Activated CD4-positive, alpha-beta T cell treated with anti-CD3 and anti-CD28 coated beads, Interleukin-2, amount 50 U/mL, for 24 hours (primary cell): ENCODE measurements at regions not wholly inside any gene's neighbourhood (a gene's known extent, or its start where the extent isn't known, plus 50 kb on each side); places are given as distances from the start of the nearest gene placed in this dataset.
"Not testable (repeated sequence)": the region's sequence is repeated elsewhere in the genome, so short reads cannot be mapped to it uniquely, and the experiment has no call there.

Experiments
- DNase-seq, 2 donors: peaks; one replicate each; pipeline ENCODE4 v3.0.0-alpha.2; 2020; ENCODE audit warnings: low read depth in 1 of 2, low spot score in 1 of 2

GRCh38 chr14:53228966-53229365 lies 75.8 kb upstream of the DDHD1 start:
- no peak for DNase-seq

- DNase-seq: no peak
These were observed 74.1 kb upstream of the DDHD1 start for GRCh38 chr14:53227154-53227718.

- no peak for DNase-seq
These were observed 73.4 kb upstream of the DDHD1 start for GRCh38 chr14:53226553-53226952.

GRCh38 chr14:53220914-53221313 lies 67.8 kb upstream of the DDHD1 start:
- DNase-seq: no peak

GRCh38 chr14:53218161-53218560 lies 65.0 kb upstream of the DDHD1 start:
- DNase-seq: no peak

- DNase-seq: peak; percentile 39 to 47
These were observed 64.3 kb upstream of the DDHD1 start for GRCh38 chr14:53217316-53217994.

- DNase-seq: not testable (repeated sequence)
These were observed 63.8 kb upstream of the DDHD1 start for GRCh38 chr14:53216955-53217315.

- DNase-seq: not testable (repeated sequence)
These were observed 63.4 kb upstream of the DDHD1 start for GRCh38 chr14:53216478-53216877.

GRCh38 chr14:53215101-53215500 lies 62.0 kb upstream of the DDHD1 start:
- no peak for DNase-seq

GRCh38 chr14:53214384-53214783 lies 61.3 kb upstream of the DDHD1 start:
- no peak for DNase-seq

- no peak for DNase-seq
These were observed 60.6 kb upstream of the DDHD1 start for GRCh38 chr14:53213761-53214160.

- DNase-seq: no peak
These were observed 56.2 kb upstream of the DDHD1 start for GRCh38 chr14:53209370-53209769.
